HS-5 (cell line): ENCODE measurements at regions not wholly inside any gene's neighbourhood (a gene's known extent, or its start where the extent isn't known, plus 50 kb on each side); places are given as distances from the start of the nearest gene placed in this dataset.

ENCODE experiments used
- DNase-seq: peaks from one replicate; pipeline ENCODE4 v3.0.0-alpha.2; 2012; ENCODE audit warnings: low read depth

DNA sequence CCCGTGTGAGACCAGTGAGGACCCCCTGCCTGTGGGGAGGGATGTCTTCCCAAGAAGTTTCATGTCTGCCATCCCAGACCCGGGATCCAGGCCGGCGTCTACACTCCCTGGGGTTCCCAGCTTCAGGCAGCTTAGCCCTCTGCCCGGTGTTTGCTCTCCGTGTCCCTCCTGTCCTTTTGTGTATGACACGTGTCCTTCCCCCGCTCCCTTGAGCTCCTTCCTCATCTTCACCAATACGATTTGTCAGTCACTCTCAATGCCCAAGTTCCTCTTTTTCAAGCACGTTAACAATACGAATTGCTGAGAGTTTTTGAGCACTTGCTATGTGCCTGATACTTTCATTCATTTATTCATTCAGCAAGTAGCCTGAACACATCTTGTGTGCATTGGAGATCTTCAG lies 115.6 kb upstream of the PTPN1 start:
- no peak for DNase-seq

DNA sequence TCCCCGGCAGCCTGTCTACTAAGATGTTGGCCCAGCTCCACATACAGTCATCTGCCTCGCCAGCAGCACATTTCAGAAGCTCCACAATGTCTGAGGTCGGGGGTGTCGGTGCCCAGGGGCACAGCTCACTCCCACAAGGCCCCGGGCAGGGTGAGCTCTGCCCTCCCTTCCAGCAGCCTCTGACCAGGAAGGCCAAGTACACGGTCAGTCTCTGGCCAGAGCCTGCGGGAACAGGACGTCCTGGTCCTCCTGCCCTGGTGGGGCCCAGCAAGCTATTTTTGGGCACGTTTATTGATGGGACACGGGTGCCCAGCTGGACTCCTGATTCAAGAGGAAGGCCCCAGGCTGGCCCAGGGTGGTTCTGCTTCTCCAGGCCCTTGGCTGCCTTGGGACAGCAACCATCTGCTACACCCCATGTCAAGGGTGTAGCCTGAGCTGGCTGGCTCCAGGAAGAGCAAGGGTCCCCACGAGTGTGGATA lies 114.9 kb upstream of the PTPN1 start:
- no peak for DNase-seq

DNA sequence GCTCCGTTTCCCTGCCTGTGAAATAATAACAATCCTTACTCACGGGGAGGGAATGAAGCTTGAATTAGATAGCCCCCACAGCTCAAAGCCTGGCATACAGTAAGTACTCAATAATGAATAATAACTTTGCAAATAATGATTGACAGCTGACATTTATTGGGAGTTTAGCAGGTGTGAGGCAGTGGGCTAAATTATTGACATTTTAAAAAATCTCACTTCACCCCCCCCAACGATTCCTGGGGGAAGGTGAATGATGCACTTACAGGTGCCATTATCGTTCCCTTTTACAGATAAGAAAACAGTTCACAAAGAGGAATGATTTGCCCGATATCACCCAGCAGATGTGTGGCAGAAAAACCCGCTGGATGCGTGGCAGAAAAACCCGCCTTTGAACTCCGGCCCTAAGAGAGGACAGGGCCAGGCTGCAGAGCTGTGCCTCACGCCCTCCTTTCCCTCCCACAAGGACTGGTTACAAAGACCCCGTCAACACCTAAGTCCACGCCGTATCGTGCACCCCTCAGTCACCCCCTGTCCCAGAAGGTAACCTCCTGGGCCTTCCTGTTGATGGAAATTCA lies 114.2 kb upstream of the PTPN1 start:
- DNase-seq: no peak

DNA sequence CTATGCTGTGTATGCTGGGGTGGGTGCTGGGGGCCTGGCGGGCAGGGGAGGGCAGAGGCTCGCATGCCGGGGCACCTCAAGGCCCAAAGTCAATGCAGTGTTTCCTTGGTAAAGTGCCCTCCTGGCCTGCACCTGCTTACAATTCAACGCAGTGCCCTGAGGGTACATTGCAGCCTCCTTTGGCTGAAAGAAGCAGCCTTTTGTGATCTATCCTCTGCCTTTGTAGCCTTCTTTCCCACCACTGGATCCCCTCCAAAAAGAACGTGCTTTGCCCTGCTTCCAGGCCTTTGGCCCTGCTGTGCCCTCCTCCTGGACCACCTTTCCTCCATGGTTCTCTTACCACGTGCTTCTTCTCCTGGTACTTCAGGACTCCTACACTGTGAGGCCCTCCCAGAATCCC lies 113.6 kb upstream of the PTPN1 start:
- DNase-seq: no peak

DNA sequence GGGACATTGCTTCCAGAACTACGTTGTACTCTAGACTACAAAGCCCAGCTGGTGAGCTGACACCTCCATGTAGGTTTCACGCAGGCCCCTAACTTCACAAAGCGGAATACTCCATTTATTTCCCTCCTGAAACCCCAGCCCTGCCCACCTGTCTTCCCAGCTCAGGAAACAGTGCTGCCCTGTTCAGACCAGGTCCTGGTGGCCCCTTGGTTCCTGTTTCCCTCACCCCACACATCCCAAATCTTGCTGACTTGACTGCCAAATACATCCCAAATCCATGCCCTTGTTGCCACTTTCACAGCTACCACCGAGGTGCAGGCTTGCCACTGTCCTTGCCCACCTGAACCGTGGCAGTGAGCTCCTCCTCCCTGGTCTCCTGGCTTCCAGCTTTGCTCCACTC lies 113.1 kb upstream of the PTPN1 start:
- no peak for DNase-seq

DNA sequence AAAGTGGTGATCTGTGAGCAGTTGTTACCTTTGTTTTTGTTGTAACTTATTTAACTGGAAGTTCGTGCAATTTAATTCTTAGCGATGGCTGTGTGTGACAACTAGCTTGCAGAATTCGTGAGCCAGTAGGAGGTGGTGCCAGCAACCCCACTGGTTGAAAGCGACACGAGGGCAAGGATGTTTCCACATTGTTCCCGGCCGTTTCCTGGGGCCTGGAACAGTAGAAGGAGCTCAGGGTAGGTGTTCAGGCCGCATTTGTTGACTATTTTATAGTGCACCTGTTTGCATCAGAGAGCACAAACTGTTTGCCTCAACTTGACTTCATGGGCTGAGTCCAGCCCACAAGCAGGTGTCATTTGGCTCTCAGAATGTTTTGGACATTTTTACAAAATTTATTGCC lies 112.1 kb upstream of the PTPN1 start:
- no peak for DNase-seq

DNA sequence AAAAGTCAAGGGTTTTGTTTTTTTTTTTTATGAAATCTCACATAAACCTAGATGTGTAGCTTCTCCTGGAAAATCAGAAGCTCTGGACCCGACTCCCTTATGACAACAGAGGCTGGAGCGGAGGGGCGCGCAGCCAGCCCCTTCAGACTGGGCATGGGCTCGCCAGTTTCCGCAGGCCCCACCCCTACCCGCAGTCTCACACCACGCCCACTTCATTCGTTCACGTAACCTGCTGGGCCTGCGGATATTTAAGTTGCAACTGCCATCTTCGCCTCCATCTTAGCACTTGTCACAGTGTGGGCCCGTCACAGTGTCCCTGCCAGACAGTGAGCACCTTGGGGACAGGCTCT lies 111.7 kb upstream of the PTPN1 start:
- DNase-seq: no peak

DNA sequence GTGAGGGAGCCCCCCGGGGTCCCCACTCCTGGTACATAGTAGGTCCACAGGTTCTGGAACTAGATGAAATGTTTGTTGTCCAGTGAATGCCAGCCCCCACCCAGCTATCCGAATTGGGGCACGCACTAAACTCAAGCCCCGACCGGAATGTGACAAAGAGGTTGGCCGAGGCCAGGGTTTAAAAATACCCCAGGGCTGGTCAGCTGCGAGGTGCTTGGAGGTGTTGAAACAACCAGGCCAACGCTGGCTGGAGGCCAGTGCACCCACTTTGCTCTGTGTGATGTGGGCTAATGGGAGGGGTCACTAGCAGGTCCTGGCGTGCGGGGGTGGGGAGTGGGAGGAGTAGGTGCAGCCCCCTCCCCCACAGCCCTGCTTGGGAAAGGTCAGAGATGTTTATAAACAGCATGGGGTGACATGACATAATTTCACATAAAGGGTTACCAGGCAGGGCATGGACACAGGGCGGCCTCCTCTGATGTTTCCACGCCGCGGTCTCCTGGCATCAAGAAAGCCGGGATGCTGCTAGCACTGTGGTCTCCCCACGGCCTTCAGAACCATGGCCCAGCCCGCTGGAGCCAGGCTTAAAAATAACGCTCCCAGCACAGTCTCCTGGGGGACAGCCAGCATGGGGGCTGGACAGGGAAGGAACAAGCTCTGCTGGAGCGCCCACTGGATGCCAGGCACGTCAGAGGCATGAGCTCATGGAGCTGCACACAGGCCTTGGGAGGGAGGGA lies 111.2 kb upstream of the PTPN1 start:
- DNase-seq: no peak

DNA sequence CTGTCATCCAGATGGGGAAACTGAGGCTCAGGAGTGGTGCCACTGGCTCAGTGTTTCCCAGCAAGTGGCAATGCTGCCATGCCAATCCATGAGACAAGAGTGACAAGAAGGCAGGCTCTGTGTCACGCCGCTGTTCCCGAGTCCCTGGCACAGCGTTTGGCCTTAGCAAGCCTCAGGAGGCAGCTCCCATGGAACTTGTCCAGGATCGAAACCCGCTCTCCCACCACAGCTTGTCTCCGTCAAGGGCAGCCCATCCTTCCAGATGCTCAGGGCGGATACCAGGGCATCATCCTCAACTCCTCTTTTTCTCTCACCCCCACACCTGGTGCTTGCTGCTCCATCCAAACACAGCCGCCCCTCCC lies 110.6 kb upstream of the PTPN1 start:
- DNase-seq: no peak

DNA sequence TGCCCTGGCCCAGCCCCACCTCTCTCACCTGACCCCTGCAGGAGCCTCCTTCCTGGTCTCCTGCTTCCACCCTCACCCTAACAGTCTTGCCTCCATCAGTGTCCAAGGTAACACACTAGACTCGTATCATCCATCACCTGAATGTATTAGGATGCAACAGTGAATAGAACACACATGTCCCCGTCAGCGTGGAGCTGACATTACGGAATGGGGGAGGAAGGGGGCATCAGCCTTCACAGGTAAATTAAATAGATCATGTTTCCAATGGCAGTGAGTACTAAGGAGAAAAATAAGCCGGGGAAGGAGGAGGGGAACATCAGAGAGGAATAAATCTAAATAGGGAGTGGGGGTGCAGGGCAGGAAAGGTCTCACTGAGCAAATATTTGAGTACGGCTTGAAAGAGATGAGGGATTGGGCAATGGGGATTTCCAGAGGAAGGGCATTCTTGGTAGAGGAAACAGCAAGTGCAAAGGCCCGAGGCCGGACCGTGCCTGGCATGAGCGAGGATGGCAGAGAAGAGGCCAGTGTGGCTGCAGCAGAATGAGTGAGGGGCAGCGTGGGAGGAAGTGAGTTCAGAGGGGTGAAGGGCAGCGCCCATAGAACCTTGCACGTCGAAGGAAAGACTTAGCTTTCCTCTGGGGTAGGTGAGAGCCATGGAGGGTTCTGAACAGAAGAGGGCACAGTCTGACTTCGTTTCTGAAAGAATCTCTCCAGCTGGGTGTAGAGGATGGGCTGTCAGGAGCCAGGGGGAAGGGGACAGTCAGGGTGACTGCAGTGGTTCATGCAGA lies 110.1 kb upstream of the PTPN1 start:
- DNase-seq: no peak

DNA sequence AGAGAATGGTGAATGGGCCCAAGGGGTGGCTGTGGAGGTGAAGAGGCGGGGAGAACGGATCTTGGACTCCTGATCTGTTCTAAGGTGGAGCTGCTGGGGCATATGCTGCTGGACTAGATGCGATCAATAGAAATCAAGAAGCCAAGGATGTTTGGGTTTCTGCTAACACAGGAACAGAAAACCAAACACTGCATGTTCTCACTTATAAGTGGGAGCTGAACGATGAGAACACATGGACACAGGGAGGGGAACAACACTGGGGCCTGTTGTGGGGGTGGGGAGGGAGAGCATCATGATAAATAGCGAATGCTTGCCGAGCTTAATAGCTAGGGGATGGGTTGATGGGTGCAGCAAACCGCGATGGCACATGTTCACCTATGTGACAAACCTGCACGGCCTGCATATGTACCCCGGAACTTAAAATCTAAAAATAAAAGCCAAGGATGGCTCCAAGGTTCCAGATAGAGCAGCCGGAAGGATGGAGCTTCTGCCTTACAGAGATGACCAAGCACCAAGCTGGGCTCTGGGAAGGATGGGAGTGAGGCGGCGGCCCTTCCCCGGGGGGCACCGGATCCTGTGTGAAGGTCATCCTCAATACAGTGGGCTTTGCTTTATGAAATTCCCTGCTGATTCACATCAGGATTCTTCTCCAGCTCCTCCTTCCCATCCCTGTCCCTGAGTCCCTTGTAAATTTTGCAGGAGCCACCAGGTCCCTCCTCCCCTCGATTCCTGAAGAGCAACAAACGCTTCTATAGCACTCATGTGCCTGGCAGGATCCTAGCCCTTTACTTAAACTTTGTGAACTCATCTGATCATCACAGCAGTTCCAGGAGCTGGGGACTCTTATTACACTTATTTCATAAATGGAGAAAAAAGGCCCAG lies 109.2 kb upstream of the PTPN1 start:
- DNase-seq: no peak

DNA sequence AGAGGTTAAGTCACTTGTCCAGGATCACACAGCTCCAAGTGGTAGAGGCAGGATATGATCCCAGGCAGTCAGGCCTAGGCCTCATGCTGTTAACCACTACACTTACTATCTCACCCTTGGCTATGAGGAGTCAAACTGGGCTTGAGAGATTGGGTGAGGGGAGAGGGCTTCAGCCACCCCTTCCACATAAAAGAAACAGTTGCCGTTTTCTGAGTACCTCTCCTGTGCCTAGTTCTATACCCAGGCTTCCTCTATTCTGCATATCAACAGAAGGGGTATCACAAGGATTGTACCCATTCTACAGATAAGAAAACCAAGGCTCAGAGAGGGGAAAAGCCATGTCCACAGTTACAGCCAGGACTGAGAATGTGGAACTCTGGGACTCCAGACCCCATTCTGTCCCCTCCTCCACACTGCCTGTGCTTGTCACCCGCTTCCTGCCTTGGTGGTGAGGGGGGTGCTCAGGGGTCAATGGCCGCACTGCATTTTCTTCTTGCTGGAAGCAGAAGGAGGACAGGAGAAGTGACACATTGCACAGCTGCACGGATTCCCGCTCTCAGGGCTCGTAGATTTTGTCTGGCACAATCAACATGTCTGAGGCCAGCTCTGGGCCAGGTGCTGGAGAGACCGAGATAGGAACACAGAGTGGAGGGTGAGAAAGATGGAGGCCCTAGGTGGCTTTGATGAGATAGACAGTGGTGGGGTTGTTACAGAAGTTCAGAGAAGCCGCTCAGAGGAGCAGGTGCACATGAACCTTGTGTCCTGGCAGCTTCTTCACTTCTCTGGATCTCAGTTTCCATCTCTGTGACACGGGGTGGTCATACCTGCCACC lies 108.4 kb upstream of the PTPN1 start:
- no peak for DNase-seq

DNA sequence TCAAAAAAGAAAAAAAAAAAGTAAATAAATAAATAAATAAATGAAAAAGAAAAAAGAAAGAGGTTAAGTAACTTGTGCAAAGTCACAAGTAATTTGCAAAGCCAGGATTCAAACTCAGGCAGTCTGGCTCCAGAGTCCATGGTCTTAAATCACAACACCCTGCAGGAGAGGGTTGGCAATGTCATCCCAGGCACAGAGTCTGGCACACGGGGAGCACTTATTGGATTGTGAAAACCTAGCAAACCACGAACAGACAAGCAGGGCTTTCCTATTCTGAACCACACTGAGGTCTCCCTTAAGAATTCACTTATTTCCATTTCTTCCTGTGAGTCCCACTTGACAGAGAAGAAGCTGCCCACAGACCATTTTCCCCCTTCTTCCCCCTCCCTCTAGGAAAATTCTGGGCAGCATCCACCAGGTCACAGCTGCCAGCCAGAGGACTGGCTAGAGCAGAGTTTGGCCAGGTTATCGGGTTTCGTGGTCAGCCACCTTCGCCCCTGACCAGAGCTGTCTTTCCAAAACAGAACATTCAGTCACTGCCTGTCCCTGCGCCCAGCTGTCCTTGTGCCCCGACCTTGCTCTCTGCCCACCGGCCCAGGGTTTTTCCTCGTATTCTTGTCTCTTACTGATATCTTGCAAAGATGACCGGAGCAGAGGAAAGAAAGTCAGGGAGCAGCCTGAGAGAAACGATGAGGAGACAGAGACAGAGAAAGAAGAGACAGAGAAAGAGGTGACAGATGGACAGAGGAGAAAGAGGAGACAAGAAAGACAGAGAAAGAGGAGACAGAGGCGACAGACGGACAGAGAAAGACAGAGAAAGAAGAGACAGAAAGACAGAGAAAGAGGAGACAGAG lies 106.4 kb upstream of the PTPN1 start:
- DNase-seq: no peak

DNA sequence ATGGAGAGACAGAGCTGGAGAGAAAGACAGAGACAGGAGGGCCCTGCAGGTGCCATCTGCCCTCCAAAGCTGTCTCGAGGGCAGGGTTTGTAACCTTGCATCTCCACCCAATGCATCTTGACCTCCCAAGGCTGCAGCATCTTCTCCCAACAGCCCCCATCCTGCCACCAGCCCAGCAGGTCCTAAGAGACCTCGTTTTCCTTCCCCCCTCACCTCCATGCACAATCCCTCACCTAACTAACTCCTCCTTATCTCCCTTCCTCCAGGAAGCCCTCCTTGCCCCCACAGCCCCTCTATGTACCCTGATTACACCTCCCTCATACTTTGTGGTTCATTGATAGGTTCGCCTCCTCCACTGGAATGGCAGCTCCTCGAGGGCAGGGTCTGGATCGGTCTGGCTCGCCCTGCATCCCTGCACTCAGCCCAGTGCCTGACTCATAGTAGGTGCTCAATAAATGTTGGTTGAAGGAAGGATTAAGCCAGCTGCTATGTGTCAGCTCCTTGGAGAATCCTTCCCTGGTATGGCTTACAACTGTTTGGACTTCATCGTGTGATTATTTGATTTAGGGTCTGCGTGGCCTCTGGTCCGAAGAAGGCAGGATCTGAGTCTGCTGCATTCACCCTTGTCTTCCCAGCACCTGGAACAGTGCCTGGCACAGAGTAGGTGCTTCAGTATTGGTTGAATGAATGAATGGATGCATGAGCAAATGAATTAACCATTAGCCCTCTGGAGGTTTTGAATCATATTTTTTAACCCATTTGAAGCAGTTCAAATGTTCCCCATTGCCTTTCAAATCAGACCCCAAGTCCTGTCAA lies 105.6 kb upstream of the PTPN1 start:
- no peak for DNase-seq

DNA sequence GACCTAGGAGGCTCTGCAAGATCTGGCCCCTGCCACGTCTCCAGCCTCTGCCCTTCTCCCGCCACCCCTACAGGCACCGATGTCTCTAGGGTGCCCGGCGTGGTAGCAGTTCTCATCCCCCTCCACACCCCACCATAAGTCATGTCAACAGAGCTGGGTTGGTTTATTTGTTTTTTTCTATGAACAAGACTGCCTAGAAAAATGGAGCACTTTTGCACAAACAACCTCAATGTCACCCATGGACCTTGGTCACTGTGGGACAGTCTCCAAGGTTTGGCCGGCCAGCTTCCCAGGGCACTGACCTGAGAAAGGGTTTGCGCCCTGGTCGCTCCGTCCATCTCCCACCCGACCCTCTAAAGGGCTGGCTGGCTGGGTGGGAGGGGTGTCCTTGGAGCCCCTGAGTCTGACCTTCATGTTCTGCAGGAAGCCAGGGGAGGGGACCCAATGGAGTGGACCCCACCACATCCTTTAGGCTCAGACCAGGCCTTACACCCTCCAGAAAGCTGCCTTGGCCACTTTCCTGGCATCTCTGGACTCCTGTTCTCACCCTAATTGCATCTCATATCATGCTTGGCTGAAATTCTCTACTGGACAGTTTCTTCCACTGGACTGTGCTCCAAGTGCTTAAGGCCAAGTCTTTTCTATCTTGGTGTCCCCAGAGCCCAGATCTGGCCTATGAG lies 104.8 kb upstream of the PTPN1 start:
- DNase-seq: no peak

DNA sequence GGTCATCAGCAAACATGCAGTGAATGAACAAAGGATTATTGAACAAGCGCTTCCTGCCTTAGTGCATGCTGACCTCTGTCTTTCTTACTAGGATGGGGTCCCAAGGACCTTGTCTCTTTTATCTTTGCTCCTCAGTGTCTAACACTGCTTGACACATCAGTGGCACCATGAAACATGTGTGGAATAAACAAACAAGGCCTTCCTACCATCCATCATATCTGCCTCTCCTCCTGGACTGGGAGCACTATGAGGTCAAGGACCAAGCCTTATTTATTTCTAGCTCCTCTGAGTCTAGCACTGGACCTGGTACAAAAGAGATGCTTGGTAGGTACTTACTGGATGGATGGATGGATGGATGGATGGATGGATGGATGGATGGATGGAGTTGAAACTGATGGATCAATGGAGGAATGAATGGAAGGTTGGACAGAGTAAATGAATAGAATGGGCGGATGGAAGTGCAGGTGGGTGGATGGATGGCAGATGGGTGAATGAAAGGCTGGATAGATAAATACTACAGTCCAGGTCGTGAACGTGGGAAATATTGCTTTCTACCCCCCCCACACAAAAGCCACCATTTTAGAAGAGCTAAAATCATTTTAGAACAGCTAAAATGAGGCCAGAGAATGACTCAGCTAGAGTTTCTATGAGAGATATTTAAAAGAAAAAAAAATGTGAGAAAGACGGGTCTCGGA lies 104.1 kb upstream of the PTPN1 start:
- no peak for DNase-seq

DNA sequence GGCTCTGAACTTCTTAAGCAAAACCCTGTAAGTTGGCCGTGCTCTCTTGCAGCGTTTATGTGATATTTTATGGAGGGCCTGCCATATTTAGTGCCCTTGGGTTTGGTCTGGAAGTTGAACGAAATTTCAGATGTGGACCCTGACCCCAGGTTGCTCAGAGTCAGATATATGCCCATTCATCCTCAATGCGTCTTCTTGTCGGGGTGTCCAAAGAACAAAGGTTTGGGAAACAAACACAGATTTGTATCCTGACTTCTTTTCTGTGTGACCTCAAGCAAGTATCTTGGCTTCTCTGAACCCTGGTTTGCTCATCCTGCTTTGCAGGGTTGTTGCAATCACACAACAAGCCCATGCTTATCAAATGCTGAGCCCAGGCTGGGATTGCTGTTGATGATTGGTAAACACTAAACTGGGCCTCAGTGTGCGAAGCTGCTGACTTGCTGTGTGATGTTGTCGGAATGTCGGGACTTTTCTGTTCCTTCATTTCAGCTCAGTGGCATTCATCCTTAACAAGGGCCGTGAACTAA lies 103.5 kb upstream of the PTPN1 start:
- DNase-seq: no peak
